ENCODE measurements at regions not wholly inside any gene's neighbourhood (a gene's known extent, or its start where the extent isn't known, plus 50 kb on each side); places are given as distances from the start of the nearest gene placed in this dataset.

GRCh38 chrX:10393241-10393640 is 227.1 kb downstream of the MID1 start:
- no peak for DNase-seq (ENCODE audit: low read depth)

DNA sequence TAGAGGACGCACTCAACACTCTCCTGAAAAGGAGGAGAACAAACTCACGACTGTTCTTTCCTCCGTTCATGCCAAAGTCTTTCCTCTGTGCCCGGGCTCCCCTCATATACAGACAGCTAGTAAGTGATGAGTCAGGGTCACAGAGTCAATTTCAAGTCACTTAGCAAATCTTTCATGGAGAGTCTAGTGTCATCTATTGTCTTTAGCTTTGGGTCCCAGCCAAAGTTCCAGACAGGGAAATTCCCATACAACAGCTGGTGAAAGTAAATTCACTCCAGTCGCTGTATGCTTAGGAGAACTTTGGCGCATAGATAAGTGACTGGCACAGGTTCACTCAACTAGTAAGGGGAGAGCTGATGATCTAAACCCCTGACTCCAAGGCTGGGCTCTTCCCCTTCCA is 226.5 kb downstream of the MID1 start:
- DNase-seq (ENCODE audit: low read depth), result no peak

DNA sequence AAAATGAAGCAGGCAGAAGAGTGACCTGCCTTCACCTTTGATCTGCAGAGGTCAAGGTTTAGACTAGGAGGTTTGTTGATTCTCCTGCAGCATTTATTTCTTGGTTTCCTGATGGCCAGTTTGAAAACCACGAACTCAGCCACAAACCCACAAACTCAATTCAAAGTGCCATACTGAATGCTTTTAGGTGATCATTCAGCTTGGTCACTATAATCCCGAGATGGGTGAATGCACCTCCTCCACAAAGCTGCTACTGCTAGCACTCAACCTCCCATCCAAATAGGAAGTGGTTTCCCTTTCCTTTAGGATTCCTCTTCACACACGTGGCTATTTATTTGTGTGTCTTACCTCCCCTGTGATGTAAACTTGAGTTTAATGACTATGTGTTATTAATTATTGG is 225.2 kb downstream of the MID1 start:
- DNase-seq (ENCODE audit: low read depth), result no peak
